ENCODE measurements at regions not wholly inside any gene's neighbourhood (a gene's known extent, or its start where the extent isn't known, plus 50 kb on each side); places are given as distances from the start of the nearest gene placed in this dataset.

DNA sequence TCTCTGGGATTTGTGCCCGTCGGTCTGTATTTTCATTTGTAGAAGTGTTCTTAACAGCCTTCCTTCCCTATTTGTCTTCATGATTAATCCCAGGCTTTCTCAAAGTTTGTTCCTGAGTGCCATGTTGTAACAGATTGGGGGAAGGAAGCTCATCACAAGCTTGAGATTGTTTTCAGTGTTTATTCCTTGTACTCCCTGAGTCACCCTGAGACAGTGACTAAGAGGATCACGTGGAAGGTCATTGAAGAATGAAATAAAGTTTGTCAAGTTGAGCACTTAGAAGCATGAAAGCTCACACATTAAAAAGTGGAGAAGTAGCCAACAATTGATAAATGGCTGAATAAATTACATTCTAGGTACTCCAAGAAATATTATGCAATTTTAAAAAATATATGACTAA lies 153.5 kb upstream of the FAM241A start:
- no peak overlapping the region for H3K27ac ChIP-seq
- H3K27me3 ChIP-seq = no peaks in the 10 kb centered on the region
- no peaks in the 10 kb centered on the region for H3K9me3 ChIP-seq
- H3K36me3 ChIP-seq = no peaks in the 10 kb centered on the region
- H3K4me1 ChIP-seq = no peaks in the 10 kb centered on the region
- TF ChIP-seq, protein P1, sequence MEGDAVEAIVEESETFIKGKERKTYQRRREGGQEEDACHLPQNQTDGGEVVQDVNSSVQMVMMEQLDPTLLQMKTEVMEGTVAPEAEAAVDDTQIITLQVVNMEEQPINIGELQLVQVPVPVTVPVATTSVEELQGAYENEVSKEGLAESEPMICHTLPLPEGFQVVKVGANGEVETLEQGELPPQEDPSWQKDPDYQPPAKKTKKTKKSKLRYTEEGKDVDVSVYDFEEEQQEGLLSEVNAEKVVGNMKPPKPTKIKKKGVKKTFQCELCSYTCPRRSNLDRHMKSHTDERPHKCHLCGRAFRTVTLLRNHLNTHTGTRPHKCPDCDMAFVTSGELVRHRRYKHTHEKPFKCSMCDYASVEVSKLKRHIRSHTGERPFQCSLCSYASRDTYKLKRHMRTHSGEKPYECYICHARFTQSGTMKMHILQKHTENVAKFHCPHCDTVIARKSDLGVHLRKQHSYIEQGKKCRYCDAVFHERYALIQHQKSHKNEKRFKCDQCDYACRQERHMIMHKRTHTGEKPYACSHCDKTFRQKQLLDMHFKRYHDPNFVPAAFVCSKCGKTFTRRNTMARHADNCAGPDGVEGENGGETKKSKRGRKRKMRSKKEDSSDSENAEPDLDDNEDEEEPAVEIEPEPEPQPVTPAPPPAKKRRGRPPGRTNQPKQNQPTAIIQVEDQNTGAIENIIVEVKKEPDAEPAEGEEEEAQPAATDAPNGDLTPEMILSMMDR (IDR thresholded peaks at IDR 0.05) = no peak
- intact Hi-C loops (cut with DNase I) = no loop called here
- no peak for DNase-seq (ENCODE audit: low spot score in 2 of 2)
- H3K4me3 ChIP-seq = no peak overlapping the region

DNA sequence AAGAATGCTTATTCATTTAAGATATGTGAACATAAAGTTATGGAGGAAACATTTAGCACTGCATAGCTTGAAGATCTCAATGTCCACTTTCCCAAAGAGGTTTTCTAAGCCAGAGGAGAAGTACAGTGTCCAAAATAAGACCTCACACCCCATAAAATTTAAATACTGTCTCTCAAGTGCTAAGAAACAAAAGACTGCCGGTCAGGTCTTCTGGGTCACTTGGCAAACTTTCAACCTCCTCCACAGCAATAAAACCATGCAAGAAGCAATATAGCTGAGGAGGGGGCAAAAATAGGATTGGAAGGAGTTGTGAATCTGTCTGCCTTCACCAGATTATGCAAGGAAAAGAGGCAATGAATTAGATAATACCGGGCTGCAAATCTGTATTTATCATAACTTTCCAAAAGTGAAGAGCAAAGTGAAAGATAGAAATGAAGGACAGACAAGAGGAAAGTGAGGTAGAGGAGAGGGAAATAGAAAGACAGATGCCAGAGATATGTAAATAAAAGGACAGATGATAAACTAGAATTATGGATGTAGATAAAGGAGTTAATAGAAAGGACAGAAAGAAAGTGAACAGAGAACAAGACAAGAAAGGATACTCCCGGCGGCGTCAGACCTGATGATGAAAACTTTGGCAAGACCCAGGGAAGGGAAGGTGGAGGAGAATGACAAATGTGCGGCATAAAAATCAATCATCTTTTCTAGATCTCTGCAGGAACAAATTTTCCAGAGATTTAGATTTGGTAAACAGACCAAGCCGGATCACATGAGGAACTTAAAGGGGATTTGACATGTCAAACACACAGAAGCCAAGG lies 152.7 kb upstream of the FAM241A start:
- H3K9me3 ChIP-seq = no peaks in the 10 kb centered on the region
- no peak overlapping the region for H3K4me3 ChIP-seq
- no peaks in the 10 kb centered on the region for H3K4me1 ChIP-seq
- no peaks in the 10 kb centered on the region for H3K36me3 ChIP-seq
- H3K27me3 ChIP-seq = no peaks in the 10 kb centered on the region
- TF ChIP-seq, protein P1 (IDR thresholded peaks at IDR 0.05) = no peak
- intact Hi-C loops (cut with DNase I) = no loop called here
- H3K27ac ChIP-seq = no peak overlapping the region
- no peak for DNase-seq (ENCODE audit: low spot score in 2 of 2)

DNA sequence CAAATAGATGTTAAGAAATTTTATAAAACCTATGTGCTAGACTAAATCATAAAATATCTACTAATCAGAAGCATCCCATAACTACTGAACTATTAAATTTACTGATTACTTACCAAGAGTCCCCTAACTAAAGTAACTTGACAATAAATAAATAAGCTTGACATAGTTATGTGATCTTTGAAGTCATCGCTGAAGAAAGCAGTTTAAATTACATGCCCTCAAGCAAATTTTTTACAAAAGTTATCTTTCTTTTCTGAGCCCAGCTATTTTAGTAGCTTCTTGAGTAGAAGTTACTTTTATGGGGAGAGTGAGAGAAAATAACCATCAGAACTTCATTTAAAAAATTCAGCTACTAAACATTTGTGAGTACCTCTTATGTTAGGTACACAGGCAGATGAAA lies 150.9 kb upstream of the FAM241A start:
- H3K27me3 ChIP-seq = no peaks in the 10 kb centered on the region
- intact Hi-C loops (cut with DNase I) = no loop called here
- H3K27ac ChIP-seq = no peak overlapping the region
- DNase-seq (ENCODE audit: low spot score in 2 of 2) = no peak
- H3K36me3 ChIP-seq = no peaks in the 10 kb centered on the region
- H3K4me3 ChIP-seq = no peak overlapping the region
- no peaks in the 10 kb centered on the region for H3K4me1 ChIP-seq
- no peaks in the 10 kb centered on the region for H3K9me3 ChIP-seq
- TF ChIP-seq, protein P1 (IDR thresholded peaks at IDR 0.05) = no peak

DNA sequence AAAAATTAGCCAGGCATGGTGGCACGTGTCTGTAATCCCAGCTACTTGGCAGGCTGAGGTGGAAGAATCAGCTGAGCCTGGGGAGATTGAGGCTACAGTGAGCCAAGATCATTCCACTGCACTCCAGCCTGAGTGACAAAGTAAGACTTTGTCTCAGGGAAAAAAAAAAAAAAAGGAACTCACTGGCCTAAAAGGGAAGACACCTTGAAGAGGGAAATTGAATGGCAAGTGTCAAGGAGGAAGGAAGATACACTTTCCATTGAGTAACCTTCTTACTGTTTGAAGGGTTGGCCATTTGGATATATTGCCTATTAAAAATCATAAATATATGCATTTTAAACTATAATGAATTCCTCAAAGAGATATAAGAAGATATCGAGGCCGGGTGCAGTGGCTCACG lies 147.5 kb upstream of the FAM241A start:
- intact Hi-C loops (cut with DNase I) = no loop called here
- Histone ChIP-seq H3K27ac (no peak overlapping the region), H3K9me3 (no peaks in the 10 kb centered on the region), H3K4me3 (no peak overlapping the region), H3K36me3 (no peaks in the 10 kb centered on the region), H3K4me1 (no peaks in the 10 kb centered on the region), H3K27me3 (no peaks in the 10 kb centered on the region)
- TF ChIP-seq, protein P1 (IDR thresholded peaks at IDR 0.05) = no peak
- DNase-seq (ENCODE audit: low spot score in 2 of 2) = no peak

DNA sequence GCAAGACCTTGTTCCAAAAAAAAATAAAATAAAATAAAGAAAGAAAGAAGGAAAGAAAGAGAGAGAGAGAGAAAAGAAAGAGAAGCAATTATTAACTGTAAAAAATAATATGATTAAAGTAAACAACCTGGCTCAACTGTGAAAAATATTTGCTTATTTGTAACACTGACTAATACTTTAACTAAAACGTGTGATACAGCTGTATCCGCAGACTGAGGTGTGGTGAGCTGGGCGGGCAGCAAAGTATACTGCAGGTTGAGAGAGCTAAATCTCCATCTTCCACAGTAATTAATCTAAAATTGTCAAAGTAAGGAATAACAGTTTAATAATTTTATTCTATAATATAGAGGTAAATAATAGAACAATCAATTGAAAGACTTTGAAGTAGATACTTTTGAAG lies 145.5 kb upstream of the FAM241A start:
- DNase-seq (ENCODE audit: low spot score in 2 of 2) = no peak
- Histone ChIP-seq H3K9me3 (no peaks in the 10 kb centered on the region), H3K36me3 (no peaks in the 10 kb centered on the region), H3K27me3 (no peaks in the 10 kb centered on the region), H3K27ac (no peak overlapping the region), H3K4me1 (no peaks in the 10 kb centered on the region), H3K4me3 (no peak overlapping the region)
- TF ChIP-seq, protein P1 (IDR thresholded peaks at IDR 0.05) = no peak
- intact Hi-C loops (cut with DNase I) = no loop called here
